ENCODE measurements at regions not wholly inside any gene's neighbourhood (a gene's known extent, or its start where the extent isn't known, plus 50 kb on each side); places are given as distances from the start of the nearest gene placed in this dataset.

- TF ChIP-seq CTCF (IDR thresholded peaks at IDR 0.05; ENCODE audit: borderline replicate concordance): no peak
- no peak for DNase-seq
- Histone ChIP-seq H3K4me3 (no peak overlapping the region), H3K4me1 (peaks cover 17% of the 10 kb centered on the region), H3K9me3 (replicated peaks) (no peaks in the 10 kb centered on the region), H3K27me3 (ENCODE audit: low read depth) (no peaks in the 10 kb centered on the region), H3K27ac (replicated peaks) (no peak overlapping the region), H3K36me3 (no peaks in the 10 kb centered on the region)
- intact Hi-C loops (cut with micrococcal nuclease): no loop called here
Observed at GRCh38 chr20:57803508-57804005, 93.7 kb upstream of the PMEPA1 start.

- Histone ChIP-seq H3K27ac (replicated peaks) (no peak overlapping the region), H3K4me3 (no peak overlapping the region), H3K36me3 (no peaks in the 10 kb centered on the region), H3K27me3 (ENCODE audit: low read depth) (no peaks in the 10 kb centered on the region), H3K4me1 (peaks cover 11% of the 10 kb centered on the region), H3K9me3 (replicated peaks) (no peaks in the 10 kb centered on the region)
- intact Hi-C loops (cut with micrococcal nuclease): no loop called here
- no peak for DNase-seq
- TF ChIP-seq CTCF (IDR thresholded peaks at IDR 0.05; ENCODE audit: borderline replicate concordance): no peak
Observed at GRCh38 chr20:57802765-57803507, 93.1 kb upstream of the PMEPA1 start.

- H3K9me3 ChIP-seq (replicated peaks): no peaks in the 10 kb centered on the region
- no peaks in the 10 kb centered on the region for H3K4me1 ChIP-seq
- H3K36me3 ChIP-seq: no peaks in the 10 kb centered on the region
- no peak for TF ChIP-seq CTCF (IDR thresholded peaks at IDR 0.05; ENCODE audit: borderline replicate concordance)
- DNase-seq: no peak
- no peak overlapping the region for H3K27ac ChIP-seq (replicated peaks)
- H3K27me3 ChIP-seq (ENCODE audit: low read depth): no peaks in the 10 kb centered on the region
- intact Hi-C loops (cut with micrococcal nuclease): no loop called here
- H3K4me3 ChIP-seq: no peak overlapping the region
Observed at GRCh38 chr20:57801581-57801980, 91.8 kb upstream of the PMEPA1 start.

GRCh38 chr20:57800791-57801430 is 91.1 kb upstream of the PMEPA1 start:
- Histone ChIP-seq H3K27ac (replicated peaks) (no peak overlapping the region), H3K27me3 (ENCODE audit: low read depth) (no peaks in the 10 kb centered on the region), H3K4me1 (no peaks in the 10 kb centered on the region), H3K36me3 (no peaks in the 10 kb centered on the region), H3K4me3 (no peak overlapping the region), H3K9me3 (replicated peaks) (no peaks in the 10 kb centered on the region)
- intact Hi-C loops (cut with micrococcal nuclease): no loop called here
- no peak for DNase-seq
- no peak for TF ChIP-seq CTCF (IDR thresholded peaks at IDR 0.05; ENCODE audit: borderline replicate concordance)

- no peak for TF ChIP-seq CTCF (IDR thresholded peaks at IDR 0.05; ENCODE audit: borderline replicate concordance)
- H3K27ac ChIP-seq (replicated peaks): no peak overlapping the region
- no peak overlapping the region for H3K4me3 ChIP-seq
- intact Hi-C loops (cut with micrococcal nuclease): no loop called here
- no peaks in the 10 kb centered on the region for H3K9me3 ChIP-seq (replicated peaks)
- no peaks in the 10 kb centered on the region for H3K27me3 ChIP-seq (ENCODE audit: low read depth)
- no peaks in the 10 kb centered on the region for H3K36me3 ChIP-seq
- H3K4me1 ChIP-seq: no peaks in the 10 kb centered on the region
- DNase-seq: no peak
Observed at GRCh38 chr20:57797401-57797800, 87.6 kb upstream of the PMEPA1 start.

All from left ventricle myocardium inferior (tissue), 1 donor.